HCT116 (cell line): ENCODE measurements at regions not wholly inside any gene's neighbourhood (a gene's known extent, or its start where the extent isn't known, plus 50 kb on each side); places are given as distances from the start of the nearest gene placed in this dataset.

ENCODE experiments used
- ATAC-seq: fragments of 200-7000 bp; cut with Tn5 transposase; 2 replicates; pipeline ENCODE4 v1.9.1; 2020; ENCODE audit warnings: mild to moderate bottlenecking, moderate library complexity
- BruUV-seq: library from RNA; stranded (reverse); fragments of 400-500 nt; replicated peaks from 2 replicates; lab custom pipeline; 2021; lab: Mats Ljungman, UMichigan
- CTCF ChIA-PET: fragments of 300-600 bp; sonication (Branson Sonifier 250); formaldehyde crosslinking; loops from one replicate; lab custom pipeline; 2021; ENCODE audit warnings: antibody characterized with exemption; lab: Charles Lee
- POLR2A ChIA-PET: fragments of 300-600, 350-600 bp; sonication (Branson Sonifier 250); formaldehyde crosslinking; loops from one replicate; lab custom pipeline; 2021; ENCODE audit warnings: antibody characterized with exemption; lab: Charles Lee
- RAD21 ChIA-PET, 2 experiments: fragments of 300-600 bp; sonication (Branson Sonifier 250); formaldehyde crosslinking; loops; one replicate each; lab custom pipeline; 2023; ENCODE audit warnings: low total read pairs in 2 of 2; ENCODE audit not compliant: uncharacterized antibody in 2 of 2, unreplicated experiment in 2 of 2, low non-redundant PET in 1 of 2; lab: Charles Lee
- DNase-seq: peaks from one replicate; pipeline ENCODE4 v3.0.0-alpha.2; 2010; ENCODE audit warnings: low read depth, low spot score
- H2AFZ ChIP-seq: fragments of 200-600 bp; shearing (Covaris generic), sonication (generic); 2 replicates; pipeline ENCODE4 v1.6.1; 2017; ENCODE audit warnings: low read depth, mixed run types, mixed read lengths, antibody characterized with exemption, low read length; ENCODE audit not compliant: poor library complexity, severe bottlenecking
- H3K27ac ChIP-seq: 2 replicates; pipeline ENCODE4 v1.5.1; 2012; ENCODE audit warnings: low read depth, low read length
- H3K27me3 ChIP-seq: fragments of 200-600 bp; sonication (generic); 2 replicates; pipeline ENCODE4 v1.6.1; 2016; ENCODE audit warnings: mixed run types, low read length, mixed read lengths; ENCODE audit not compliant: insufficient read depth
- H3K36me3 ChIP-seq, 2 experiments: fragments of 200-500 bp in 1 of 2; fragments of 200-600 bp in 1 of 2; sonication (Bioruptor generic) in 1 of 2; sonication (generic) in 1 of 2; 2 replicates each; pipeline versions ENCODE4 v1.5.1 to v1.6.1; 2014 to 2016; ENCODE audit warnings: low read length in 2 of 2, inconsistent platforms in 1 of 2, mixed read lengths in 1 of 2, mixed run types in 1 of 2; ENCODE audit not compliant: insufficient read depth in 2 of 2, control insufficient read depth in 1 of 2
- H3K4me1 ChIP-seq, 2 experiments: fragments of 200-600 bp in 1 of 2; sonication (generic) in 1 of 2; 2 replicates each; pipeline versions ENCODE4 v1.5.1 to v1.6.1; 2012 to 2017; ENCODE audit warnings: low read length in 2 of 2, inconsistent platforms in 1 of 2, mild to moderate bottlenecking in 1 of 2, mixed read lengths in 1 of 2, mixed run types in 1 of 2, moderate library complexity in 1 of 2; ENCODE audit not compliant: insufficient read depth in 2 of 2, control insufficient read depth in 1 of 2
- H3K4me2 ChIP-seq: fragments of 200-600 bp; sonication (generic); 2 replicates; pipeline ENCODE4 v1.6.1; 2017; ENCODE audit warnings: mixed run types, low read length, mixed read lengths
- H3K4me3 ChIP-seq, 2 experiments: fragments of 200-600 bp in 1 of 2; sonication (generic) in 1 of 2; replicated peaks in 1 of 2; 2 replicates each; pipeline ENCODE4 v1.5.1; 2011 to 2016; ENCODE audit warnings: low read length in 2 of 2, control low read depth in 1 of 2, low read depth in 1 of 2, mild to moderate bottlenecking in 1 of 2, mixed read lengths in 1 of 2, mixed run types in 1 of 2
- H3K79me2 ChIP-seq: fragments of 200-600 bp; sonication (generic); 2 replicates; pipeline ENCODE4 v1.6.1; 2017; ENCODE audit warnings: mild to moderate bottlenecking, mixed run types, low read length, moderate library complexity, mixed read lengths; ENCODE audit not compliant: insufficient read depth
- H3K9ac ChIP-seq: fragments of 200-600 bp; sonication (generic); 2 replicates; pipeline ENCODE4 v1.6.1; 2016; ENCODE audit warnings: low read length, mixed read lengths
- H3K9me2 ChIP-seq: fragments of 200-600 bp; sonication (generic), shearing (Covaris generic); 2 replicates; pipeline ENCODE4 v1.6.1; 2017; ENCODE audit warnings: mixed run types, mild to moderate bottlenecking, moderate library complexity; ENCODE audit not compliant: insufficient read depth
- H3K9me3 ChIP-seq, 2 experiments: fragments of 200-500 bp in 1 of 2; fragments of 200-600 bp in 1 of 2; sonication (Bioruptor generic) in 1 of 2; sonication (generic) in 1 of 2; 2 replicates each; pipeline ENCODE4 v1.6.1; 2014 to 2017; ENCODE audit warnings: low read length in 2 of 2, mixed read lengths in 2 of 2, inconsistent platforms in 1 of 2, low read depth in 1 of 2, mild to moderate bottlenecking in 1 of 2, mixed run types in 1 of 2, moderate library complexity in 1 of 2; ENCODE audit not compliant: control insufficient read depth in 1 of 2, insufficient read depth in 1 of 2
- H4K20me1 ChIP-seq: fragments of 200-600 bp; sonication (generic), shearing (Covaris generic); 2 replicates; pipeline ENCODE4 v1.6.1; 2017; ENCODE audit warnings: mixed run types, mild to moderate bottlenecking, moderate library complexity; ENCODE audit not compliant: insufficient read depth
- ELF1 ChIP-seq: IDR thresholded peaks from 2 replicates; pipeline ENCODE4 v1.6.1; 2012; ENCODE audit warnings: low read depth, borderline replicate concordance
- FOSL1 ChIP-seq: IDR thresholded peaks from 2 replicates; pipeline ENCODE4 v1.6.1; 2012; ENCODE audit warnings: low read depth
- JUND ChIP-seq: IDR thresholded peaks from 2 replicates; pipeline ENCODE4 v1.6.1; 2012
- POLR2A ChIP-seq: IDR thresholded peaks from 2 replicates; pipeline ENCODE4 v1.7.0; 2011; ENCODE audit warnings: borderline replicate concordance; ENCODE audit not compliant: insufficient read depth, insufficient read length; ENCODE audit errors: extremely low read depth
- RAD21 ChIP-seq: IDR thresholded peaks from 2 replicates; pipeline ENCODE4 v1.6.1; 2012; ENCODE audit warnings: low read depth, mild to moderate bottlenecking
- SRF ChIP-seq: IDR thresholded peaks from 2 replicates; pipeline ENCODE4 v1.6.1; 2012; ENCODE audit warnings: low read depth
- intact Hi-C: fragments of 100-400 bp; cut with micrococcal nuclease; formaldehyde crosslinking; loops from 2 replicates; pipeline ENCODE4 v1.10.0; 2022
- TF ChIP-seq, protein P1 (sequence below): IDR thresholded peaks from 2 replicates; pipeline ENCODE4 v1.6.1; 2012
- TF ChIP-seq, protein P2 (sequence below): IDR thresholded peaks from 2 replicates; pipeline ENCODE4 v1.6.1; 2011; ENCODE audit warnings: mild to moderate bottlenecking, low read length, moderate library complexity; ENCODE audit not compliant: insufficient replicate concordance; ENCODE audit errors: extremely low read depth
- TF ChIP-seq, protein P3 (sequence below): IDR thresholded peaks from 2 replicates; pipeline ENCODE4 v1.6.1; 2012; ENCODE audit warnings: low read depth

DNA sequence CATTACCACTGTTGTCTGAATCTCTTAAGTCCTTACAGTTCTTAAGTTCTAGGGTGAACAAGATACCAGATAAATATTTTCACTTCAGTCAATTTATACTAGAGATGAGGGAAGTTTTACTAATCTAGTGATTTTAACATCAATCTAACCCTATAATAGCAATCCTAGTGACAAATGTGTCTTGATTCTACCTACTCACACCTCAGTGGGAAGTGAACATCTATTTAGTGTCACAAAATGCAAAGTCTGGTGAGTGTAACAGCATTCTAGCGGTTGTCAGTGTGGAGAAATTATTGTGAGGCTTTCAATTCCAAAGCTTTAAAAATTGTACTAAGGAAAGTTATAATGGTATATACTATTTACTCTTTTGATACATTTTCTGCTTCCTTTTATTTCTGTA, 225.8 kb upstream of the CYLC2 start:
- BruUV-seq, result no TSS peak
- intact Hi-C loops, result no loop called here
- RAD21 ChIA-PET, result no interaction called here
- H3K79me2 ChIP-seq, result no peaks in the 10 kb centered on the region
- H3K9me3 ChIP-seq, result peaks cover 0 to 15% of the 10 kb centered on the region in 2 experiments; a peak in 2 of 4 replicates
- POLR2A ChIA-PET, result no interaction called here
- H3K4me1 ChIP-seq, result no peaks in the 10 kb centered on the region
- TF ChIP-seq SRF, result no peak
- TF ChIP-seq, protein P1, sequence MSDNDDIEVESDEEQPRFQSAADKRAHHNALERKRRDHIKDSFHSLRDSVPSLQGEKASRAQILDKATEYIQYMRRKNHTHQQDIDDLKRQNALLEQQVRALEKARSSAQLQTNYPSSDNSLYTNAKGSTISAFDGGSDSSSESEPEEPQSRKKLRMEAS, result no peak
- TF ChIP-seq JUND, result no peak
- no peak for TF ChIP-seq FOSL1
- TF ChIP-seq, protein P2, sequence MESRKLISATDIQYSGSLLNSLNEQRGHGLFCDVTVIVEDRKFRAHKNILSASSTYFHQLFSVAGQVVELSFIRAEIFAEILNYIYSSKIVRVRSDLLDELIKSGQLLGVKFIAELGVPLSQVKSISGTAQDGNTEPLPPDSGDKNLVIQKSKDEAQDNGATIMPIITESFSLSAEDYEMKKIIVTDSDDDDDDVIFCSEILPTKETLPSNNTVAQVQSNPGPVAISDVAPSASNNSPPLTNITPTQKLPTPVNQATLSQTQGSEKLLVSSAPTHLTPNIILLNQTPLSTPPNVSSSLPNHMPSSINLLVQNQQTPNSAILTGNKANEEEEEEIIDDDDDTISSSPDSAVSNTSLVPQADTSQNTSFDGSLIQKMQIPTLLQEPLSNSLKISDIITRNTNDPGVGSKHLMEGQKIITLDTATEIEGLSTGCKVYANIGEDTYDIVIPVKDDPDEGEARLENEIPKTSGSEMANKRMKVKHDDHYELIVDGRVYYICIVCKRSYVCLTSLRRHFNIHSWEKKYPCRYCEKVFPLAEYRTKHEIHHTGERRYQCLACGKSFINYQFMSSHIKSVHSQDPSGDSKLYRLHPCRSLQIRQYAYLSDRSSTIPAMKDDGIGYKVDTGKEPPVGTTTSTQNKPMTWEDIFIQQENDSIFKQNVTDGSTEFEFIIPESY, result no peak
- TF ChIP-seq POLR2A, result no peak
- no peak for TF ChIP-seq ELF1
- TF ChIP-seq, protein P3, sequence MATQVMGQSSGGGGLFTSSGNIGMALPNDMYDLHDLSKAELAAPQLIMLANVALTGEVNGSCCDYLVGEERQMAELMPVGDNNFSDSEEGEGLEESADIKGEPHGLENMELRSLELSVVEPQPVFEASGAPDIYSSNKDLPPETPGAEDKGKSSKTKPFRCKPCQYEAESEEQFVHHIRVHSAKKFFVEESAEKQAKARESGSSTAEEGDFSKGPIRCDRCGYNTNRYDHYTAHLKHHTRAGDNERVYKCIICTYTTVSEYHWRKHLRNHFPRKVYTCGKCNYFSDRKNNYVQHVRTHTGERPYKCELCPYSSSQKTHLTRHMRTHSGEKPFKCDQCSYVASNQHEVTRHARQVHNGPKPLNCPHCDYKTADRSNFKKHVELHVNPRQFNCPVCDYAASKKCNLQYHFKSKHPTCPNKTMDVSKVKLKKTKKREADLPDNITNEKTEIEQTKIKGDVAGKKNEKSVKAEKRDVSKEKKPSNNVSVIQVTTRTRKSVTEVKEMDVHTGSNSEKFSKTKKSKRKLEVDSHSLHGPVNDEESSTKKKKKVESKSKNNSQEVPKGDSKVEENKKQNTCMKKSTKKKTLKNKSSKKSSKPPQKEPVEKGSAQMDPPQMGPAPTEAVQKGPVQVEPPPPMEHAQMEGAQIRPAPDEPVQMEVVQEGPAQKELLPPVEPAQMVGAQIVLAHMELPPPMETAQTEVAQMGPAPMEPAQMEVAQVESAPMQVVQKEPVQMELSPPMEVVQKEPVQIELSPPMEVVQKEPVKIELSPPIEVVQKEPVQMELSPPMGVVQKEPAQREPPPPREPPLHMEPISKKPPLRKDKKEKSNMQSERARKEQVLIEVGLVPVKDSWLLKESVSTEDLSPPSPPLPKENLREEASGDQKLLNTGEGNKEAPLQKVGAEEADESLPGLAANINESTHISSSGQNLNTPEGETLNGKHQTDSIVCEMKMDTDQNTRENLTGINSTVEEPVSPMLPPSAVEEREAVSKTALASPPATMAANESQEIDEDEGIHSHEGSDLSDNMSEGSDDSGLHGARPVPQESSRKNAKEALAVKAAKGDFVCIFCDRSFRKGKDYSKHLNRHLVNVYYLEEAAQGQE, result no peak
- TF ChIP-seq RAD21, result no peak
- H3K27me3 ChIP-seq, result no peaks in the 10 kb centered on the region
- no peak overlapping the region for H3K4me2 ChIP-seq
- no peak overlapping the region for H3K9ac ChIP-seq
- no peak overlapping the region for H2AFZ ChIP-seq
- no peak overlapping the region for H3K27ac ChIP-seq
- DNase-seq (no peak), ATAC-seq (no peak)
- no peaks in the 10 kb centered on the region for H3K9me2 ChIP-seq
- H3K36me3 ChIP-seq, result no peaks in the 10 kb centered on the region
- no peak overlapping the region for H3K4me3 ChIP-seq
- CTCF ChIA-PET, result no interaction called here
- H4K20me1 ChIP-seq, result no peaks in the 10 kb centered on the region
